ENCODE measurements at regions not wholly inside any gene's neighbourhood (a gene's known extent, or its start where the extent isn't known, plus 50 kb on each side); places are given as distances from the start of the nearest gene placed in this dataset.

DNA sequence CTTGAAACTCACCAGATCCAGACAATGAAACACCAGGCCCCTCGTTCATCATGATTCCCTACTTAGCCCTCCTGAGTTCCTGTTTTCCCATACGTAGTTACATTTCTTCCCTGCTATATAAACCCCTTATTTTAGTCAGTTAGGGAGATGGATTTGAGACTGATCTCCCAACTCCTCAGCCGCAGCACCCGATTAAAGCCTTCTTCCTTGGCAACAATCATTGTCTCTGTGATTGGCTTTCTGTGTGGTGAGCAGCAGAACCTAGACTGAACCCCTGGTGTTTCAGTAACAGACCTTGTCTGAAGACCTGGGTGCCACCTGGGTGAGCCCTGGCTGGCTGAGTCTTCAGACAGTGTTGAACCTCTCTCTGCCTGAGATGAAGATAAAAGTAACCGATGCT, 118.0 kb downstream of the OAT start:
- TF ChIP-seq RCOR1 (IDR thresholded peaks at IDR 0.05; ENCODE audit: insufficient replicate concordance, low read length) = no peak
- no peak for TF ChIP-seq MXI1 (IDR thresholded peaks at IDR 0.05; ENCODE audit: borderline replicate concordance, low read depth, low read length)
- no peak for TF ChIP-seq RAD21 (IDR thresholded peaks at IDR 0.05; ENCODE audit: low read length)
- no peak for TF ChIP-seq FOS (IDR thresholded peaks at IDR 0.05; ENCODE audit: low read depth, low read length)
- no peak for TF ChIP-seq RFX5 (IDR thresholded peaks at IDR 0.05; ENCODE audit: low read depth, low read length)
- no peak for TF ChIP-seq CHD1 (IDR thresholded peaks at IDR 0.05; ENCODE audit: low read depth, low read length)
- TF ChIP-seq, protein P1, sequence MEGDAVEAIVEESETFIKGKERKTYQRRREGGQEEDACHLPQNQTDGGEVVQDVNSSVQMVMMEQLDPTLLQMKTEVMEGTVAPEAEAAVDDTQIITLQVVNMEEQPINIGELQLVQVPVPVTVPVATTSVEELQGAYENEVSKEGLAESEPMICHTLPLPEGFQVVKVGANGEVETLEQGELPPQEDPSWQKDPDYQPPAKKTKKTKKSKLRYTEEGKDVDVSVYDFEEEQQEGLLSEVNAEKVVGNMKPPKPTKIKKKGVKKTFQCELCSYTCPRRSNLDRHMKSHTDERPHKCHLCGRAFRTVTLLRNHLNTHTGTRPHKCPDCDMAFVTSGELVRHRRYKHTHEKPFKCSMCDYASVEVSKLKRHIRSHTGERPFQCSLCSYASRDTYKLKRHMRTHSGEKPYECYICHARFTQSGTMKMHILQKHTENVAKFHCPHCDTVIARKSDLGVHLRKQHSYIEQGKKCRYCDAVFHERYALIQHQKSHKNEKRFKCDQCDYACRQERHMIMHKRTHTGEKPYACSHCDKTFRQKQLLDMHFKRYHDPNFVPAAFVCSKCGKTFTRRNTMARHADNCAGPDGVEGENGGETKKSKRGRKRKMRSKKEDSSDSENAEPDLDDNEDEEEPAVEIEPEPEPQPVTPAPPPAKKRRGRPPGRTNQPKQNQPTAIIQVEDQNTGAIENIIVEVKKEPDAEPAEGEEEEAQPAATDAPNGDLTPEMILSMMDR (conservative IDR thresholded peaks at IDR 0.05; ENCODE audit: low read depth, low read length) = no peak
- TF ChIP-seq POLR2A (IDR thresholded peaks at IDR 0.05; ENCODE audit: low read depth, low read length) = no peak
- TF ChIP-seq, protein P2, sequence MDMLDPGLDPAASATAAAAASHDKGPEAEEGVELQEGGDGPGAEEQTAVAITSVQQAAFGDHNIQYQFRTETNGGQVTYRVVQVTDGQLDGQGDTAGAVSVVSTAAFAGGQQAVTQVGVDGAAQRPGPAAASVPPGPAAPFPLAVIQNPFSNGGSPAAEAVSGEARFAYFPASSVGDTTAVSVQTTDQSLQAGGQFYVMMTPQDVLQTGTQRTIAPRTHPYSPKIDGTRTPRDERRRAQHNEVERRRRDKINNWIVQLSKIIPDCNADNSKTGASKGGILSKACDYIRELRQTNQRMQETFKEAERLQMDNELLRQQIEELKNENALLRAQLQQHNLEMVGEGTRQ (IDR thresholded peaks at IDR 0.05; ENCODE audit: low read depth, low read length) = no peak
